GM18873 (cell line): ENCODE measurements at regions not wholly inside any gene's neighbourhood (a gene's known extent, or its start where the extent isn't known, plus 50 kb on each side); places are given as distances from the start of the nearest gene placed in this dataset.

Experiments used
- ATAC-seq: cut with Tn5 transposase; IDR thresholded peaks from one replicate; pipeline ENCODE4 v1.9.1; 2021; ENCODE audit warnings: mild to moderate bottlenecking, moderate library complexity, moderate number of reproducible peaks; ENCODE audit not compliant: unreplicated experiment, low FRiP score

DNA sequence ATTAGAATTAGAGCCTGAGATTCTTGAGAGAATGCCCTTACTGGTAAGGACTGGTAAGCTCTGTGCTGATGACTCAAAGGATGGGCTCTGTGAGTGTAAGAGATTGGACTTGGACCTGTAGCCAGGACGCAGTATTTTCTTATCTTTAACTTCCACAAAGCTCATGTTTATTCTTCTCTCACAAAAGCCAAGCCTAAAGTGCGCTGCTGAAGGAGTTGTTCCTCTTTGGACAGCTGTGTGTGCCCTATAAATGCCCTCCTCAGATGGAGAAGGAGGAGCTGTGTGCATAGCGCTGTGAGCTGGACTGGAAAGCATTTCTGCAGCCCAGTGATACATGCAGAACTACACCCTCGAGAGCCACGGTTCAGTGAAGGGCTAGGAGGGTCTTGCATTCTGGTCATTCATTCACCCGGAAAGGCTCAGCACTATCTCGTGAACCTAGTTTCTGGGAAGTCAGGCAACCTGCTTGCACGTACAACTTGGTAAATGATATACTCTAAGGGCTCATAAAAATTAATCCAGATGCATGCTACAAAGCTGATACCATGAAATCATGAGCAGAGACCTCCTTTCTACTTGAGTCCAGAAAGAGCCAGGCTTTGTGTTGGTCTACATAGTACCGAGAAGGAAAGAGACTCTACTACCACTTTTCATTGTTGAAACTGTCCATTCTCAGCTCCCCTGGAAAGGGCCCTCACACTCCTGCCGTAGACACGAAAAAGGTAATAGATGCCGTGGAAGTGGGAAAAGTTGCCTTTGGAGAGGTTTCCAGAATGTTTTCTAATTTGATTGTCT lies 103.0 kb upstream of the TBL1XR1 start:
- ATAC-seq: peak; percentile 86

DNA sequence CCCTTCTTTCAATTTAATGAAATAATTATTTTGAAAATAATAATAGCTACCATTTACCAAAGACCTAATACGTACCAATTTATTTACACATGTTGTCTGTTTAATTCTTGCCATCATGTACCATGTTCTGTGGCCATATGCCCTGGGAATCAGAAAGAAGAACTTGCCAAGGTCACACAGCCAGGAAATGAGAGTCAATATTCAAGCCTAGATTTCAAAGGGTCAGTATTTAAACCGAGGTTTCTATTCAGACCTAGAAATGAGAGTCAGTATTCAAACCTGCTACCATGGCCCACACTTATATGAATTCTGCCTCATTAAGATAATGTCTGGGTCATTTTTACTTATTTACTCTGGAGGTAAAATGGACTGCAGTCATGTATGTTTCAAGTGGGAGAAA lies 103.6 kb upstream of the TBL1XR1 start:
- ATAC-seq: peak; percentile 39

DNA sequence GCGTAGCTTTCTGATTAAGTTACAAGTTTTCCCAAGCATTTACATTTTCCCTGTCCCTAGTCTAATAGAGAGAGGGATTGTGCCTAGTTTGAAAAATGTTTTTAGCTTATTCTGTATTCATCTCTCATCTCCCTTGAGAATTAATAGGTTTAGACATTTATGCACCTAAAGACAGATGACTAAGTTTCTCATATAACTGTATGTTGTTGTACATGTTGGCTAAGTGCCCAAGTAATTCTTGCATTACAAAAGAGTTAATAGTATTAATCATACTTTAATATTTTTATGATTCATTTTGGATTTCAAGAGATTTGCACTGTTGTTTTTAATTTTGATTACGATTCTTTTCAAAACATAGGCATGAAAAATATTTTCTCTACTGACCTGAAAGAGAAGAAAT lies 109.0 kb upstream of the TBL1XR1 start:
- ATAC-seq: no peak

DNA sequence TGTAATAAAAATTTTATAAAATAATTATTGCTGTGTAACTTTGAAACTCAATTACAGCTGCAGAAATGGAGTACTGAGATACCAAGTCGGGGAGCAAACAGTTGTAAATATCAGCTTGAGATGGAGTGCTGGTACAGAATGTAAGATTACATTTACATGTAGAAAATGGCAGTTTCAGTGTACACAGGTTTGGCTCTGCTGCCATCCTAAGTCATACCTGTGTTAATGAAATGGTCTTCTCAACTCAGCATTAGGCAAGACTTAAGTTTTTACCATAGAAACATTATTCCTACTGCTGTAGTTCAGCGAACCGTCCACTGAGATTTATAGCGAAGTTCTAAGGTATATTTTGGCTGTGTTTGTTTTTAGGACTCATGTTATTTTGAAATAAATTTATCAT lies 110.1 kb upstream of the TBL1XR1 start:
- ATAC-seq: no peak

DNA sequence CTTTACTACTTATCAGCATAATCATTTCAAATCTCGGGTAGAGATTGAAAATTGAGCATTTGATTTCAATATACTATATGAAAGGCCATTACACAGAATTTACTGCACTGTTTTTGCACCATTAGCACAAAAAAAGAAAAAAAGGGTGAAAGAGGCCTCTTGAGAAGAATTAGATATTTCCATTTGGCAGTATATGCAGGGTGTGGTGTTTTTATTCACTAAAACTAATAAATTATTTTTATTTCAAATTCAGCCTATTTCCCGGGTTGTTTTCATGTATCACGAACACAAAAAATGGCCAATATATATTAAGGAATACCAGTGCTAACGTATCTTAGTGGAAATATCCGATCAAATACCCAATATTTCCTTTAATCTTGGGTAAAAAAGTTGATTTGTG lies 110.5 kb upstream of the TBL1XR1 start:
- no peak for ATAC-seq

DNA sequence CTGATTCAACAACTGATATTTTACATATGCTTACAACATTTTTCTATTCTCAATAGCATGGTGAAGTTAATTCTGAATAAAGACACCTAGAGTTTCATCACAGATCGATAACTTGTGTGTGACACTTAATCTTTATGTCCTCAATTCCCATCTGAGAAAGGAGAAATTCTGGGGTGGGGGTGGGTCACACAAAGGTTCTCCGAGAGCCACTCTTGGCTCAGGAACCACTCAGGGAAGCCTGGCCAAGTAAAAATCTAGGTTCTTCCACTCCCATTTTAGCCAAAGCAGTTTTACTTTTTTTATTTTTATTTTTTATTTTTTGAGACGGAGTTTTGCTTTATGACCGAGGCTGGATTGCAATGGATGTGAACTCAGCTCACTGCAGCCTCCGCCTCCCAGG lies 111.0 kb upstream of the TBL1XR1 start:
- ATAC-seq: no peak

DNA sequence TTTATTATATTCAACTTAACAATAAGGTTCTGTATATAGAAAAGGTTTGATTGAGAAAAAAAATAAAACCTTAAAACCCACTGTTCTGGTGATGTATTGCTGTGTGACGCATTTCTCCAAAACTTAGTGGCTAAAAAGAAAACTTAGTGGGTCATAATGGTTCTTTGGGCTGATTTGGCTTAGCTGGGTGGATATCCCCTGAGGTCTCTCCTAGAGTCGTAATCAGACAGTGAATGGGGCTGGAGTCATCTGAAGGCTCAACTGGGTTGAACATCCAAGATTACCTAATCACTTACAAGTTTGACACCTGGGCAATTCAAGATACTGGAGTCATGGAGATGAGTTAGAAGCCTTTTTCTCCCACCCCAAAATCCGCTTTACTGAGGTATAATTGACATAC lies 111.6 kb upstream of the TBL1XR1 start:
- no peak for ATAC-seq

DNA sequence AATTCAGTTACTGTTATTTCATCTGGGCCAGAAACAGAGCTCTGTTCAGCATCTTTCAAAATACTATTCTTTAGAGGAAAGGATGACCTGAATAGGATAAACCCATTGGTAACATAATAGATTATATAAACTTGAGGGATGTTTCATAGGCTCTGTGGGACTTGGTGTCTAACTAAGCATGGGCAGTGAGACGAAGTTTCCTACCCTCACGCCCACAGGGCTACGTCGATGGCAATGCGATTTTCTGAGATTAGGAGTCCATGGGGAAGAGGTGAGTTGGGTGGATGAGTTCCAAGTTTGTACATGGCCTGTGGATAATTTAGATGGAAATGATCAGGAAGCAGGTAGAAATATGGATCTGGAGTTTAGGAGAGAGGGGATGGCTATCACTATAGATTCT lies 115.2 kb upstream of the TBL1XR1 start:
- no peak for ATAC-seq

DNA sequence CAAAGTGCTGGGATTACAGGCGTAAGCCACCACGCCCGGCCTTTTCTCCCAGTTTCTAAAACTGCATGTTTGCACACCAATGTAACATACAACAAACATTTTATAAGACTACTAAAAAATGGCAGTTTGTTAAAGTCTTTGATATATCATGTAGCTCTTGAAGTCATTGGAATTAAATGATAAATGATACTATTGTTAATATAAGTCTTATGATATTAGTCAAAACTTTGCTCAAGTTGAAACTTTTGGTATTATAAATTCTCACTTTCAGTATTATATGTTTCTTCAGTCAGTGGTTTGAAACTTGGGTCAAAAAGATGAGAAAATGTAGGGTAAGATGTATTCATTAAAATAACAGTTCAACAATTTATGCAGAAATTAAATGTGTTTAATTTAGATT lies 117.6 kb upstream of the TBL1XR1 start:
- peak; percentile 75 for ATAC-seq

DNA sequence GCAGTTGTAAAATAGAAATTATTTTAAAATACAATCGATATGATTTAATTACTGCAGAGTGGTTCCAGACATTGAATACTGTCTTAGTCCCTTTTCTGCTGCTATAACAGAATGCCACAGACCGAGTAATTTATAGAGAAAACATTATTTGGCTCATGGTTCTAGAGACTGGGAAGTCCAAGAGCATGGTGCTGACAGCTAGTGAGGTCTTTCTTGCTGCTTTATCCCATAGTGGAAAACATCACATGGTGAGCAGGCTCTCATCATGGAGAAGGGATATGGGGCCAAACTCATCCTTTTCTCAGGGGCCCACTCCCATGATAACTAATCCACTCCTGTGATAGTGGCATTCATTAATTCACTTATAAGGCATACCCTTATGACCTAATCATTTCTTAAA lies 120.0 kb upstream of the TBL1XR1 start:
- no peak for ATAC-seq

DNA sequence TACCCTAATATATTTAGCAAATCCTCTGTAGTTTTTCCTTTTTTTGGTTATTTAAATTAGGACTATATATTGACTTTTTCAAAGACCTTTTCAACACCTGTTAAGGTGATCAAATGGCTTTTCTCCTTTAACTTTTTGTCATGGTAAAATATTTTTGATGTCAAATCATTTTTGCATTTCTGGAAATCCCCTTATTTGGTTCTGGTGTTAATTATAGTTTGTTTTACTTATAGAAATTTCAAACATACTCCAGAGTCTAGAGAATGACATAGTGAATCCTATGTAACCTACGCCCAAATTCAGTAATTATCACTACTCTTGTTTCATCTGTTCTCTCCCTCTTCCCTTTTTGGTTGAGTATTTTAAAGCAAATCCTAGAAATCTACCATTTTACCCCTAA lies 121.3 kb upstream of the TBL1XR1 start:
- no peak for ATAC-seq

DNA sequence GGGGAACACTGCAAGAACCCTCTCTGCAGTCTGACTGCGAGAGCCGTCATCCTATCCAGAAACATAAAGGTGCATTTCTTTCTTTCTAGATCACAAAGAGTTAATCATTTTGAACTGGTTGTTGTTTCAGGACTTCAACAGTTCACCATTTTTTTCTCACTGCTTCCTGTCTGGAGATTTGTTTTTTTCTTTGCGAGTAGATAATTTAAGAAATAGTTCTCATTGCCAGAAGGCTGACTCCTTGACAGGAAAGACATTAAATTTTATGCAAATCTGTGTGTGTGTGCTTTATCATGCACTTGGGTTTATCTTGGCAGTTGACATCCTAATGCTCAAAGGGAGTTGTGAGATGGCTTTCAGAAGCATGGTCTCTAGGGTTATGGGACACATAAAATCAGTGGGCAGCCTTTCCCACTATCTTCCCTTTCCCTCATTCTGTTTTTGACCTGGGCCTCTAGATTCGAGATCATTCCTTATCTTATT lies 123.5 kb upstream of the TBL1XR1 start:
- peak; percentile 63 for ATAC-seq

DNA sequence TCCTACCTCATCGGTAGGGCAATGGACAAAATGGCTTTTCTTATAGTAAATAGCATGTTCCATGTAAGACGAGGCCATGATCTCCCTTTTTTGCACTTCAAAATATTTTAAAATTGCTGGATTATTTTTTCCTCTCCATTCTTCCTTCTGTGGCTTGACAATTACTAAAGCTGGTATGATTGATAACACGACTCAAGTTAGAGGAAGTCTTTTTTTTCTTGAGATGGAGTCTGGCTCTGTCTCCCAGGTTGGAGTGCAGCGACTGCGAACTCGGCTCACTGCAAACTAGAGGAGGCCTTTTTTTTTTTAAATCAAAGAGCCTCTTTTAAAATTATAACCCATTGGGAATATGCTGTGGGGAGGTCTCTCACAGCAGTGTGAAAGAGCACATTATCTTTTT lies 124.5 kb upstream of the TBL1XR1 start:
- no peak for ATAC-seq

DNA sequence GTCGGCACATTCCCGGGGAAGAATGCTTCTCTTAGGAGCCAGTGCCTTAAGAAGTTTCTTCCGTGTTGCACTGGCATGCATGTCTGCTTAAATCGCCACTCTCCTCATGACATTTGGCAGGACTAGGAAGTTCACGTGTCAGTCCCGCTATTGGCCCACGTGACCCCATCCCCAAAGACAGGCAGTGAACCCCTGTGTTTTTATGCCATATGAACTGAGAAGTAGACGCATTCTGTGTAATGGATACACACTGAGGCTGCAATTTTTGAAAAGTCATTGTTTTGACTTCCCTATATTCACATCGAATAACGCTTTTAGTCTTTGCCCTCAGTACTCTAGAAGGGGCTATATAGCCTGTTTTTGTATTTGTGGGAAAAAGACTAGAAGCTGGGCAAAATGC lies 125.6 kb upstream of the TBL1XR1 start:
- no peak for ATAC-seq

DNA sequence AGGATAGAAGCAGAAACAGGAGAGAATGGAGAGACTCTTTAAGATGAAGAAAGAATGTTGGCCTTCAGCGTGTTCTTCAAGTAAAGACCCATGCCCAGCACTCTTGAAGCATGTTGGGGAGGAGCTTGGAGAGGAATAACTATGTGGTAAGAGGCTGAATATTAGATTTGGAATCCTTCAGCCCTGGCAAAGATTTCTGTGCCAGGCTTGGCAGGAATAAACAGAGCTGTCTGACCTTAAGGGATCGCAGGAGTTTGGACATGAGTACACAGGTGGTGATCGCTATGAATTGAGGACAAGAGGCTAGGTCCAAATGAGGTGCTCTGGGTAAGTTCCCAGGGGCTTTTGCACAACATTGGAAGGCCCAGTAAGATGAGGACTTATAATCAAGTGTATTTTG lies 132.6 kb upstream of the TBL1XR1 start:
- no peak for ATAC-seq

DNA sequence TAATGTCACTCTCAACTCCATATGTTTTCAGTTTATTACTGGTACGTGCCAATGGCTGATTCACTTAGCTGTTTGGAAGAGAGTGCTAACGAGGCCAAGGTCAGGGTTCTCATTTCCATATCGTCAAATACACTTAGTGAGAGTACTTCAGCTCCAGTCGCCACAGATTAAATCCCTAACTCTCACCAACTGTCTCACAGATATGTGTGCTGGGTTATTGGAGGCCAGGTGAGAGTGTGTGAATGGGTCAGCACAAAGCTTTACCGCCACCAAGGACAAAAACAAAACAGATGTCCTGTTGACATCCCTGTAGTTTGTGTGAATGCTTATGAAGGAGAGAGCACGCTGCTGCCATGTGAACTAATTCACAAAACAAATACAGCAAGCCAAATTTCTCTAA lies 133.5 kb upstream of the TBL1XR1 start:
- no peak for ATAC-seq

DNA sequence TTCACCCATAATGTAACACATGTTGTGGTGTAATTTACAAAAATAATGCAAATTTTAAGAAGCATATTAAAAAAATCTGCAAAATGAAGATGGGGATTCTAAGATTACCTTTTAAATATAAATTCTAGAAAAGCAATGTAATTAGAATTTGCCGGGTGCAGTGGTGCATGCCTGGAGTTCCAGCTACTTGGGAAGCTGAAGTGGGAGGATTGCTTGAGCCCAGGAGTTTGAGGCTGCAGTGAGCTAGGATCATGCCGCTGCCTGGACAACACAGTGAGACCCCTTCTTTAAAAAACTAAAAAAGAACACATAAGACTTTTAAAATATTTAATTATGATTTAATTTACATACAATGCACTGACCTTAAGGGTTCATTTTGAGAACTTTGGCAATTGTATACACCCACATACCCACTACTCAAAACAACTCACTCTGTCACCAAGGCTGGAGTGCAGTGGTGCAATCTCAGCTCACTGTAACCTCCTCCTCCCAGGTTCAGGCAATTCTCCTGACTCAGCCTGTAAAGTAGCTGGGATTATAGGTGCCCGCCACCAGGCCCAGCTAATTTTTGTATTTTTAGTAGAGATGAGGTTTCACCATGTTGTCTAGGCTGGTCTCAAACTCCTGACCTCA lies 134.0 kb upstream of the TBL1XR1 start:
- no peak for ATAC-seq

DNA sequence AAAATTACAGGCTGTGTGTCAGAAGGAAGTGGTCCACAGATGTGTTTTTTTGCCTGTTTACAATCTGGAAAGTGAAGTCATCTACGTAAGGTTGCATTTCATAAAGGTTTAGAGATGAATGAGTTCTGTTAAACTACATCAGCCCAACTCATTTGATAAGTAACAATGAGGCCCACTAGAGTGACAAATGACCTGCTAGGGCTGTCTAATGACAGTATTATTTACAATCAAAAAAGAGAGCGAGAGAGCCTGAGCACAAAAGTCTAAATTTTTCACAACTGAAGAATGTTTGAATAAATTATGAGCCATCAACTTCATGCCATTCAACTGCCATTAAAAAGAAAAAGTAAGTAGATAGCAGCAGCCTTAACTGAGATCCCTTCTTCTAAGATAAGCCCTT lies 135.7 kb upstream of the TBL1XR1 start:
- ATAC-seq: no peak

DNA sequence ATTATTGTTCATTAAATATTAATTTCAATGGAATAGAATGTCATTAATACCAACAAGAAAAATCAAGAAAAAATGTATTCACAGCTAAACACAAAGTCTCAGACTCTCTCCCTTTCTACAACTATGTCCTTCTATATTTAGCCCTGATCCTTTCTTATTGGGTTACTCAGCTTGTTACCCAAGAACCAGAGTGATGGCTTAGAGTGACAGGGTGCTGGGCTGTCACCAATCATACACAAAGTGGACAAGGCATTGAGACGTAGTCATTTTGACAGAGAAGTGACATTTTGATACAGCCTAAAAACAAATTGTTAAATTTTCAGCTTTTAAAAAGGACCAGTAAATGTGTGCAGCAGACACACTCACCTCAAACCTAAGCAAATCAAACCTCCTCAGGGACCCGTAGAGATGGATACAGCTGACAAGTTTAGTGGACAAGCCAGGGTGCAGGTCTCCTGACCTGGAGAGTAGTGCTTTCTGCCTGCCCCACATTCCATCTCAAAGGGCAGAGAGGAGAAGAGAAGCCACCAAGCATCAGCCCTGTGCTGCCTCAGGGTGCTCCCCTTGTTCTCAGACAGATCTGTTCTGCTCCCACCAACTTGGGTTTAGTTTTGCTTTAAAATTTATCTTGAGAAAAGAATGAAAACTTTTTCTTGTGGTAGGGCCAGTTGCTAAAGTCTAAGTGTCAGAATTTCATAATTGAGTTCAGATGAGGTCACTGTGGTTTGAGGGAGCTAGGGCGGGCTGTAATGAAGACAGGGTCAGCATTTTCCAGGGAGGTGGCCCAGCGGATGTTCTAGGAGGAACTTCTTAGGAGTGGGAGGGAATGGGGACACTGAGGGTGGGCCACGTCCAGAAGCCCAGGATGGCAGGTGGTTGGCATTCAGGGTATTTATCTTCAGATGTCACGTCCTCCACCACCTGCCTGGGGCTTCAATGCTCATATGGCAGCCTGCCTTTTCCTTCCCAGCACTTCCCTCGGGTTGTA lies 136.5 kb upstream of the TBL1XR1 start:
- ATAC-seq: no peak

DNA sequence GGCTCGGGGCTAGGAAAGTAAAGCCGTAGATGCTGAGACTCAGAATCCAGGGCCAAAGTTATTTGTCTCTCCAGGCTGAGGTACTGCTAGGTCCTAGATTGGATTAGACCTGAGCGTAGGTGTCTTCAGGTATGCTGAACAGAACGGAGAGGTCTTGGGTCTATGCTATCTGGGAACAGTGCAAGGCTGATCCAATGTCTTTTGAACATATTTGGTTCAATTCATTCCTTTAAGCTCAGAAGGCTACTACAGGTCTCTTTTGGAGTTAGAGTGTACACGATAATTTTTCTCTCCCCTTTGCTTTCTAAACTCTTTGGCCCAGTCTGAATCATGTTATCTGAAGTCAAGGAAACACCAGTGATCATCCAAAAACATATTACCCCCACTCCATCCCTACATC lies 137.5 kb upstream of the TBL1XR1 start:
- ATAC-seq: no peak

DNA sequence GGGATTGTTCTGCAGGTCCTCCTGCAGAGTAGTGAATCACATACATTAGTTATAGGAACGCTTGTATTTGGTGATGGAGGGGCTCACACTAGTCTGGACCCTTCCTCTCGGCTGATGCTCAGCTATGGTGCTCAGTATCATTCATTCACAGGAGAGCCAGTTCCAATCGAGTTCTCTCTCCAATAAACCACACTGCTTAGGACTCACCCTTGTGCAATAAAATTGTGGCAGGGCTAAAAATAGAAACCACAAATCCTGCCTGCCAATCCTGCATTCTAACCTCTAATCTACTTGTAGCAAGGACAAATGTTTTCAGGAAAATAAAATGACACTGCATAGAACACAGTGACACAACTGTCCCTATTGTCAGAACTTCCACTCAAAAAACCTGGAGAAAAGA lies 138.4 kb upstream of the TBL1XR1 start:
- no peak for ATAC-seq
